ENCODE measurements at regions not wholly inside any gene's neighbourhood (a gene's known extent, or its start where the extent isn't known, plus 50 kb on each side); places are given as distances from the start of the nearest gene placed in this dataset.

- TF ChIP-seq POLR2A (IDR thresholded peaks at IDR 0.05) (no peak), CTCF (IDR thresholded peaks at IDR 0.05) (no peak), EP300 (IDR thresholded peaks at IDR 0.05) (no peak)
Measured at GRCh38 chrX:4878640-4879039, 1165.2 kb upstream of the PRKX start.

All from sigmoid colon (tissue), 4 donors.